Body of pancreas (tissue), 4 donors: ENCODE measurements at regions not wholly inside any gene's neighbourhood (a gene's known extent, or its start where the extent isn't known, plus 50 kb on each side); places are given as distances from the start of the nearest gene placed in this dataset.

ENCODE experiments used
- ATAC-seq: fragments of 150-250 bp; one replicate; pipeline ENCODE4 v1.9.1; 2016
- DNase-seq, 4 donors: peaks; one replicate each; pipeline ENCODE4 v3.0.0-alpha.2; 2019
- H3K27ac ChIP-seq, 4 donors: fragments of 200-600 bp; sonication (generic); 1 replicate in 3 of 4; 2 replicates in 1 of 4; pipeline versions ENCODE4 v1.5.1 to v1.6.1; 2016 to 2019; ENCODE audit warnings: mild to moderate bottlenecking in 1 of 4, mixed read lengths in 1 of 4, moderate library complexity in 1 of 4
- H3K27me3 ChIP-seq, 2 donors: fragments of 200-600 bp; sonication (generic); one replicate each; pipeline ENCODE4 v1.6.0; 2016; ENCODE audit warnings: mild to moderate bottlenecking in 1 of 2
- H3K36me3 ChIP-seq, 2 donors: fragments of 200-600 bp; sonication (generic); replicated peaks in 1 of 2; 2 replicates each; pipeline ENCODE4 v1.5.1; 2016; ENCODE audit warnings: low read depth in 2 of 2; ENCODE audit not compliant: insufficient read depth in 1 of 2
- H3K4me1 ChIP-seq: fragments of 200-600 bp; sonication (generic); one replicate; pipeline ENCODE4 v1.6.0; 2016
- H3K4me3 ChIP-seq, 2 donors: fragments of 200-600 bp; sonication (generic); 1 replicate in 1 of 2; 2 replicates in 1 of 2; pipeline ENCODE4 v1.5.1; 2016 to 2019
- H3K9me3 ChIP-seq, 3 donors: fragments of 200-600 bp; sonication (generic); 1 replicate in 2 of 3; 2 replicates in 1 of 3; pipeline ENCODE4 v1.5.1; 2016
- CTCF ChIP-seq, 7 experiments: fragments of 450-650 bp in 4 of 7; fragments of 200-600 bp in 3 of 7; sonication (generic) in 3 of 7; IDR thresholded peaks; one replicate each; pipeline ENCODE4 v1.5.1; 2016 to 2019; ENCODE audit warnings: antibody characterized with exemption in 7 of 7
- POLR2A ChIP-seq, 3 donors: fragments of 450-650 bp; IDR thresholded peaks; one replicate each; pipeline ENCODE4 v1.6.1; 2016; ENCODE audit warnings: antibody characterized with exemption in 3 of 3, mild to moderate bottlenecking in 2 of 3
- WGBS, 2 donors: methylation state at CpG; one replicate each; pipeline ENCODE4 v1.1.5; 2017; 5-methylcytosine and 5-hydroxymethylcytosine counted together
- intact Hi-C: fragments of 100-400 bp; cut with DNase I; formaldehyde crosslinking; loops from one replicate; pipeline ENCODE4 v1.15.1; 2023

DNA sequence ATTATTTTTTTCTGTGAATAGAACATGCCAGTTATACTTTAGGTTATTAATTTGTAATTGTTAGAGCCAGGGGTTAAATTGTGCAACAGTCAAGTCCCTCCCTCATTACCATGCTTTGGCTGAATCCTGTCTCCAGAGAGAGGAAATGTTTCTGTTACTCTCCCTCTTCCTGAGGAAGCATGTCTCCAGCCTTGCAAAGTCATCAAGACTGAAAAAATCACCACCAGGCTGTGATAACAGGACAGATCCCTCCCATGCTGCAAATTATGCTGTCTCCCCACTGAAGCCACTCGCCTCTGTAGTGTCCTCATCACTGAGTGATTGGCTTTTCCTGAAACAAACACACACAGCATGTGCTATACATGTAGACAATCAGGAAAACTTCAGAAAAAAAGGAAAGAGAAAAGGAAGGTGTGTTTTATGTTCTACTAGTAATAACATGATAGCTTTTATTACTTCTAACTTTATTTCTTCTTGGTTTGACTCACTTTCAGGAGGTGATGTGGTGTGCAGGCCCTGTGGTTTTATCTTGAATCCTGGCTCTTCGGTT, 290.0 kb upstream of the JAG1 start:
- Histone ChIP-seq H3K4me3 (no peak overlapping the region), H3K36me3 (no peaks in the 10 kb centered on the region), H3K27me3 (no peaks in the 10 kb centered on the region), H3K9me3 (no peaks in the 10 kb centered on the region), H3K27ac (no peak overlapping the region), H3K4me1 (no peaks in the 10 kb centered on the region)
- DNase-seq: no peak
- WGBS, 2 donors: 74 to 75% methylated on average over 2 of the region's 2 CpGs
- TF ChIP-seq CTCF (IDR thresholded peaks at IDR 0.05) (no peak), POLR2A (IDR thresholded peaks at IDR 0.05) (no peak)
- ATAC-seq: no peak
- intact Hi-C loops: no loop called here

DNA sequence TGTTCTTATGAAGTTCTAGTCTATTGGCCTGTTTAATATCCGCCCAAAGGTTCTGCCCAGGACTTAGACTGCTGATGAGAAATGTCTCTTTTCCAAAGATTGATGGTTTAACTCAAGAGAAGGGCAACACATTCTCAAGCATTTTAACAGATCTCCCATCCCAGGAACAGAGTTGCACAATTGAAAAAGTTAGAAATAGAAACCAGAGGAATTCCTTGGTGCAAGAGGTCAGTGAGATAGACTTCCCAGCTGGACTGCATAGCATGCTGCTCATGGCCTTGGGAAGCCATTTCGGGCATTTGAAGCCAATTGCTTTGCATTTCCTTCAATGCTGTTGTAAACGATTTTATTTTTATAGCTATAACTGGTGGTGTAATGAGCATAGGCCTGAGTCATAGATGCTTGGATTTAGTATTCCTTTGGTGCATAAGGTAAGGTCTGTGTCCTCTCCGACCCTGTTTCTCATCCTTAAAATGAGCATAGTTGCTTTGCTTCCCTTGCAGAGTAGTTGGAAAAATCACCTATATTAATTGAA, 292.2 kb upstream of the JAG1 start:
- H3K4me1 ChIP-seq: no peaks in the 10 kb centered on the region
- H3K27ac ChIP-seq: no peak overlapping the region
- H3K4me3 ChIP-seq: no peak overlapping the region
- H3K27me3 ChIP-seq: no peaks in the 10 kb centered on the region
- no peaks in the 10 kb centered on the region for H3K9me3 ChIP-seq
- intact Hi-C loops: no loop called here
- no peaks in the 10 kb centered on the region for H3K36me3 ChIP-seq
- 67 to 81% methylated on average over 4 of the region's 4 CpGs for WGBS, 2 donors
- DNase-seq: no peak
- peak; percentile 18 for ATAC-seq
- TF ChIP-seq POLR2A (IDR thresholded peaks at IDR 0.05): no peak

- WGBS, 2 donors: 76 to 81% methylated on average over 1 of the region's 1 CpG
- intact Hi-C loops: no loop called here
- no peak overlapping the region for H3K4me3 ChIP-seq
- TF ChIP-seq POLR2A (IDR thresholded peaks at IDR 0.05) (no peak), CTCF (IDR thresholded peaks at IDR 0.05) (no peak)
- ATAC-seq: no peak
- DNase-seq: no peak
- no peaks in the 10 kb centered on the region for H3K36me3 ChIP-seq
- no peaks in the 10 kb centered on the region for H3K27me3 ChIP-seq
- H3K27ac ChIP-seq: no peak overlapping the region
- H3K9me3 ChIP-seq: no peaks in the 10 kb centered on the region
- peaks cover 11% of the 10 kb centered on the region for H3K4me1 ChIP-seq
These were observed 296.3 kb upstream of the JAG1 start for GRCh38 chr20:10970109-10970508.

DNA sequence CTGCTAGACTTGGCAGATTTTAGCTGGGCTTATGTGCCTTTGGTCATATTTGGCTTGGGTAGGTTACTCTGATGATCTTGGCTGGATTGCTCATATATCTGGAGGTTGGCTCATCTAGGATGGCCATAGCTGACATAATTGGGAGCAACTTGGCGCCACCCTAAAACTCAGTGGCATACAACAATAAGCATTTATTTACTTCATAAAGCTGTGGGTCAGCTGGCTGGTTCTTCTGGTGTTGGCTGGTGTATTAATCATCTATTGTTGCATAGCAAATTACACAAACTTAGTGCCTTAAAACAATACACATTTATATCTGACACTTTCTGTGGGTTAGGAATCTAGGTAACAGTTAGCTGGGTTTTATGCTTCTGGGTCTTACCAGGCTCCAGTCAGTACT, 297.3 kb upstream of the JAG1 start:
- no peaks in the 10 kb centered on the region for H3K36me3 ChIP-seq
- H3K4me1 ChIP-seq: peaks cover 11% of the 10 kb centered on the region
- WGBS, 2 donors: 100% methylated on average over 1 of the region's 1 CpG
- no peaks in the 10 kb centered on the region for H3K27me3 ChIP-seq
- H3K27ac ChIP-seq: no peak overlapping the region
- H3K9me3 ChIP-seq: no peaks in the 10 kb centered on the region
- no peak for ATAC-seq
- DNase-seq: no peak
- intact Hi-C loops: no loop called here
- H3K4me3 ChIP-seq: no peak overlapping the region
- no peak for TF ChIP-seq CTCF (IDR thresholded peaks at IDR 0.05)
- TF ChIP-seq POLR2A (IDR thresholded peaks at IDR 0.05): no peak

GRCh38 chr20:10972219-10972860, 298.5 kb upstream of the JAG1 start:
- TF ChIP-seq CTCF (IDR thresholded peaks at IDR 0.05) (peak in 5 of 7 experiments; percentile 16 to 57 (median 44)), POLR2A (IDR thresholded peaks at IDR 0.05) (no peak)
- H3K27me3 ChIP-seq: no peaks in the 10 kb centered on the region
- ATAC-seq (peak; percentile 78), DNase-seq (peak in 3 of 4 donors; percentile 14 to 30 (median 17))
- H3K27ac ChIP-seq: peak overlapping the region in 1 of 4 donors; percentile 40
- intact Hi-C loops: no loop called here
- H3K36me3 ChIP-seq: no peaks in the 10 kb centered on the region
- 30 to 32% methylated on average over 4 of the region's 4 CpGs for WGBS, 2 donors
- no peaks in the 10 kb centered on the region for H3K9me3 ChIP-seq
- H3K4me3 ChIP-seq: no peak overlapping the region
- H3K4me1 ChIP-seq: peaks cover 11% of the 10 kb centered on the region
